B cell (primary cell): ENCODE measurements at regions not wholly inside any gene's neighbourhood (a gene's known extent, or its start where the extent isn't known, plus 50 kb on each side); places are given as distances from the start of the nearest gene placed in this dataset.

Experiments
- CTCF ChIP-seq: fragments of 200-600 bp; IDR thresholded peaks from one replicate; pipeline ENCODE4 v1.8.0; 2022; ENCODE audit warnings: antibody characterized with exemption, mild to moderate bottlenecking
- EZH2 ChIP-seq: IDR thresholded peaks from 2 replicates; pipeline ENCODE4 v1.6.1; 2012; ENCODE audit warnings: borderline replicate concordance, low read depth, mild to moderate bottlenecking, moderate library complexity, low read length; ENCODE audit not compliant: insufficient read depth, poor library complexity, severe bottlenecking

DNA sequence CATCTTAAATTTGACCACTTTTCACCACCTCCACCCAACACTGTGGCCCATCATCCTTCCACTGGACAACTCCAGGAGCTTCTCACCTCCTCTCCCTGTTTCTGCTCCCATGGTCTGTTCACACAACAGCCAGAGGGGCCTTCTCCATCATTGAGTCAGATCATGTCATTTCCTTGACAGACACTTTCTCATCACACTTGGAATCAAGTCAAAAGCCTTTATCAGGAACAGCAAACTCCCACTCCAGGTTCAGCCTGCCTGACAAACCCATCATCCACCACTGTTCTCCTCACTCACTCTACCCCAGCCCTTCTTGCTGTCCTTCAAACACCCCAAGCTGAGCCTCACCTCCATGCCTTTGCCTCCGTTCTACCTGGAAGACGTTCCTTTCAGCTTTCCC lies 78.4 kb upstream of the ADRA1B start:
- TF ChIP-seq CTCF: no peak
- no peak for TF ChIP-seq EZH2
